Fibroblast of mammary gland (primary cell): ENCODE measurements at regions not wholly inside any gene's neighbourhood (a gene's known extent, or its start where the extent isn't known, plus 50 kb on each side); places are given as distances from the start of the nearest gene placed in this dataset.

ENCODE experiments used
- DNase-seq: peaks from one replicate; pipeline ENCODE4 v3.0.0-alpha.2; 2010; ENCODE audit warnings: low read depth
- H3K4me3 ChIP-seq: 2 replicates; pipeline ENCODE4 v1.5.1; 2011; ENCODE audit warnings: low read depth, mild to moderate bottlenecking, low read length, moderate library complexity; ENCODE audit not compliant: control insufficient read depth
- CTCF ChIP-seq: conservative IDR thresholded peaks from 2 replicates; pipeline ENCODE4 v1.5.1; 2011; ENCODE audit warnings: low read depth, low read length, inconsistent platforms; ENCODE audit not compliant: control insufficient read depth, insufficient read depth

DNA sequence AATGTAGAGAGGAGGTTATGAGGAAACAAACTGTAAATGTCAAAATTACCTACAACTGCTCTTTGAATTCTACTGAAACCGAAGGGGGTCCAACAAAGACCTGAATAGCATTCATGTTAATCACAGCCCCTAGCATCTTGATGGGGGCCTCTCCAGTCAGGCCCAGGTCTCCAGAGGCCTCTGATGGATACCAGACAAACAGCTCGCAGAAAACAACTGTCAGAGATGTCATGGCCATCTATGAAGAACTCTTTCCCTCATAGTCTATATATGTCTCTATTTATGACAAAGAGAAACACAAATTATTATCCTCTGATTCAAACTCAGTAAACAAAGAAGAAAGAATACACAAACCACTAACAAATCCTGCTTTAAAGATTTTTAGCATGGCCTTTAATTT lies 432.6 kb downstream of the CAAP1 start:
- DNase-seq = no peak
- no peak for TF ChIP-seq CTCF
- H3K4me3 ChIP-seq = no peak overlapping the region

DNA sequence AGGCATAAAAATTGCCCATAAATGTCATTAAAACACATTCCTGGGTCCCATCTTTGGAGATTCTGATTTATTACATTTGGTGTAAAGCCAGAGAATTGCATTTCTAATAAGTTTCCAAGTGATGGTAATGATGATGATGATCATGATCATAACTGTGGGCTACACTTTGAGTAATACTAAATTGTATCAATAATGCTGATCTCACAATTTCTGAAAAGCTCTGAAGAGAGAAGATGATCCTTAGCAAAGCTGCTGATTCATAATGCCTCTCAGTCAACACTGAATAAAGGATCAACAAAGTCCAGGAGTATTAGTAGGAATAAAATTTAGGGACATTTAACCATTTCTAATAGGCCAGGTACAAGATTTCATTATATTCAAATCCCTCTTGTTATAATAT lies 434.5 kb downstream of the CAAP1 start:
- no peak for DNase-seq
- no peak for TF ChIP-seq CTCF
- H3K4me3 ChIP-seq = no peak overlapping the region

- TF ChIP-seq CTCF = no peak
- no peak overlapping the region for H3K4me3 ChIP-seq
- no peak for DNase-seq
These were observed 435.5 kb downstream of the CAAP1 start for GRCh38 chr9:26457151-26457550.

- no peak for DNase-seq
- no peak overlapping the region for H3K4me3 ChIP-seq
- no peak for TF ChIP-seq CTCF
These were observed 453.5 kb downstream of the CAAP1 start for GRCh38 chr9:26439061-26439624.

- no peak overlapping the region for H3K4me3 ChIP-seq
- no peak for DNase-seq
- TF ChIP-seq CTCF = no peak
These were observed 455.4 kb downstream of the CAAP1 start for GRCh38 chr9:26437056-26437711.

DNA sequence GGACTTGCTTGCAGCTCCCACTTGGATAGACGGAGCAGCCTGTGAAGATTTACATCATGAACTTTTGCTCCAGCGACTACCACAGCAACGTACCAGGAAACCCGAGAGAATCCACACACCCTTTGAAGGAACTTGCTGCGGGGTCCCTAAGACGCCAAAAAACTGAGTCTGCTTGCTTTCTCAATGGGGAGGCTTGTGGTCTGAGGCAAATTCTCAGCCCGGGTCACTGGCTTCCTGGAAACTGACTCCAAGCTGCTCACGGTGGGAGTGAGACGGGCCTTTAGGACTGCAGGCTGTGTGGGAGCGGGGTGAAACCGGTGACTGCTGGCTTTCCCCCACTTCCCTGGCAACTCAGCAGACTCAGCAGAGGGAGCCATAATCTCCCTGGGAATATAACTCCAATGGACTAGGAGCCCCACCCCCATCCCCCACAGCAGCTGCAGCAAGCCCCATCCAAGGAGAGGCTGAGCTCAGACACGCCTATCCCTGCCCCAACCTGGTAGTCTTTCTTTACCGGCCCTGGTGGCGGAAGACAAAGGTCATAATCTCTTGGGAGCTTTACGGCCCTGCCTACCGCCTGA lies 466.0 kb downstream of the CAAP1 start:
- H3K4me3 ChIP-seq = no peak overlapping the region
- no peak for DNase-seq
- TF ChIP-seq CTCF = no peak
